C1 segment of cervical spinal cord (tissue), 14 donors: ENCODE measurements at regions not wholly inside any gene's neighbourhood (a gene's known extent, or its start where the extent isn't known, plus 50 kb on each side); places are given as distances from the start of the nearest gene placed in this dataset.
"Not testable (repeated sequence)": the region's sequence is repeated elsewhere in the genome, so short reads cannot be mapped to it uniquely, and the experiment has no call there.

Source experiments
- DNase-seq, 14 donors: peaks; one replicate each; lab custom pipeline; 2025; lab: John Stamatoyannopoulos, UW

DNA sequence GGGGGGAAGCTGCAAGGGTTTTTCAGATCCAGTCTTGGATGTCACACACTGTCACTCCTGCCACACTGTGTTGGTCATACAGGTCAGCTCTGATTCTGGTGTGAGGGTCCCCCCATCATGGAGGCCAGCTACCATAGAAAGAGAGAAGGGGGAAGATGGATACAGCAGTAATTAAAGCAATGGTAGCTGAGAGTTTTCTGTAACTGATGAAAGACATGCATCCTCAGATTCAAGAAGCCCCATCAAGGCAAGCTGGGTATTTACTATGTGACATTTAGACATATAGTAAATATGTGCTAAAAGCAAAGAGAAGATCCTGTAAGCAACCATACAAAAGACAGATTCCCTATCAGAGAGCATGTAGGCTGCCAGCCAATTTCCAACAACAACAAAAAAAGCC lies 110.9 kb upstream of the COL5A1 start:
- DNase-seq: no peak

DNA sequence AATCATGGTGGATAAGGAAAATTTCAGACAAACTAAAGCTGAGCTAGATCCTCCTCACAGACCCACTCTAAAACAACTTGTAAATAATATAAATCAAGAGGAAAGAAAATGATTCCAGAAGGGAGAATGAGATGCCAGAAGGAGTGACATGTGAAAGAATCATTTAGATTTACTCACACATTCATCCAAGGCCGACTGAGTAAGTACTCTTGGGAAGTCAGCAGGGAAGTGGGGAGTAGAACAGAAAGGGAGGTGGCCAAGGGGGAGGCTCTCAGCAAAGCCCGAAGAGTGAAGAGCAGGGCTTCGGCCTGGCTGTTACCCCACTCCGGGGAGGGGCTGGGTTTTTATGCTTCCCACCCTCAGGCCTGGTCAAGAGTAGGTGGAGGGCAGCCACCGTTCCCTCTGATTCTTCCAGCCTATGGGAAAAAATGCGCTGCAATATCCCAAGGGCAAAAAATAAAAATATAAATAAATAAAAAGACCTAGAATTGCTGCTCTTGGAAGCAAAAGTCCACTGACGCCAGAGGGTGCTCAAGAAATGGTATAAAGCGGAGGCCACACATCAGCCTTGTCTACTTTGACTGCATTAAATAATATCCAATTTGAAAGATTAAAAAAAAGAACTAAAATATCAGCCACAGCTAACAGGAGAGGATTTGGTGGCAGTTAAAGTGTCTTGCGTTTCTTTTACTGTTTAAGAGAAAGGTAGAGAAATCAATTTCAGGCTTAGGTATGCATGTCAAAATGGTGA lies 110.2 kb upstream of the COL5A1 start:
- DNase-seq: no peak

DNA sequence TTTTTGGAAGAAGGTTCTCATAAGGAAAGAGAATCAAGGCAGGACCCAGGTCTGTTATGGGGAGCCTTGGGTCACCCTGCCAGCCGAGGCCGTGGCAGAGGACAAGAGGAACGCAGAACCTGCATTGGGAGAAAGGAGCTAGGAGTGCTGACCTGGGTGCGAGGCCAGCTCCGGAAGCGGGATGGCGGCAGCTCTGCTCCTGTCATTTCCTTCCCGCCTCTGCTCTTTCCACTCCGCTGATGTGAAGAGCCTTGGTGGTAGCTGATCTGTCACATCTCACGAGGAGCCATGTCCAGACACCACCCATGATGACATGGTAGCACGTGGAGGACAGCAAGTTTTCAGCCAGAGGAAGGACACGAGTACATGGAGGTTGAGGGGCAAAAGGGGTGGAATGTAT lies 109.5 kb upstream of the COL5A1 start:
- no peak for DNase-seq

DNA sequence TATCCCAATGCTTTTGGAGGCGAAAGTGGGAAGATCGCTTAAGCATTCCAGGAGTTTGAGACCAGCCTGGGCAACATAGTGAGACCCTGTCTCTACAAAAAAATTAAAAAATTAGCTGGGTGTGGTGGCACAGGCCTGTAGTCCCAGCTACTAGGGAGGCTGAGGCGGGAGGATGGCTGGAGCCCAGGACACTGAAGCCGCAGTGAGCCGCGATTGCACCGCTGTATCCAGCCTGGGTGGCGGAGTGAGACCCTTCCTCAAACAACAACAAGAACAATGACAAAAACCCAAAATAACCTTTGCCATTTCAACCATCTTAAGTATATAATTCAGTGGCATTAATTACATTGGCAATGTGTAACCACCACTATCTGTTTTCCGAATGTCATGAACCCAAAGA lies 108.9 kb upstream of the COL5A1 start:
- DNase-seq: not testable (repeated sequence)

DNA sequence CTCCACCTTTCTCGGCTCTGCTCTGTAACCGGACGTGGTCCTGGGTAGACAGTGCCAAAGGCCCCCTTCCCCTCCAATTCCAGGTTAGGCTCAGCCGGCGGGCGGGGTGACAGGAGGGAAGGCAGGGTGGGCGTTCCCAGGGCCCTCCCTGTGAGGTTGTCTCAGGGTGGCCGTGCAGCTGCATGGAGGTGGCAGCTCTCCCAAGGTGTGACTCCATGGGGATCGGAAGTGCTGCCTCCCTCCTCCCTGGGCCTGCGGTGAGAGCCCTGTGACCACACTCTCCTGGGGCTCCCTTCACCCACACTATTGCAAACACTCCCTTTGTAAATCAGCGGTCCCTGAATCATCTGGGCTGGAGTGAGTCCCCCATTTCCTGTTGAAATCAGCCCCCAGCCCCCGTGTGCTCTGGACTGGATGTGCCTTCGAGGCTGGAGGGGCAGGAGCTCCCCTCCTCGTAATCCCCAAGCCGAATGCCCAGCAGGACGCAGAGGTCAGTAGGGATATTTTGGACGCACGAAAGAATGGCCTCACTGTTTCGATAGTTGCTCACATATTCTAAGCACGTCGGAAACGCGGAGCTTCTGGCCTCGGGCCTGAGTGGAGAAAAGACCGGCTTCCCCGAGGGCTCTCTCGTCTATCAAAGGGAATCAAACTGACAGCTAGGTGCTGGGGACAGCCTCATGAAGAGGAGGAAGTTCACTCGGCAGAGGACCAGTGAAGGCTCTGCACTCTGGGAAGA lies 107.6 kb upstream of the COL5A1 start:
- peak in 6 of 14 donors; percentile 13 to 29 (median 15) for DNase-seq

DNA sequence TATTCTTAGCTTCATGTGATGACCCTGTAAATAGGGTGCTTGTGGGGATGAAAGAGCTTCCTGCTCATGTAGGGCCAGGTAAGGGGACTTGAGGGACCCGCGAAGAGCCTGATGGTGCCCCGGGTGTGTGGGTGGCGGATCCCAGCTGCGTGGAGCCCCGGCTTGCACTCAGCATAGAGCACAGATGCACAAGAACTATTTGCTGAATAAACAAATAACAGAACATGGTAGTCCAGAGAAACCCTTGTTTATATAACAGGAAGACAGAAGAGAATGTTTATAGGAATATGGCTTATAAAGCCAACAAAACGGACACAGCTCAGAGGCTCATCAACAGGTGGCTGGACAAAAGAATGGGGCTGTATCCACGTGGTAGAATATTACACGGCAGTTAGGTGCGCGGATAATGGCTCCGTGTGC lies 106.9 kb upstream of the COL5A1 start:
- no peak for DNase-seq

DNA sequence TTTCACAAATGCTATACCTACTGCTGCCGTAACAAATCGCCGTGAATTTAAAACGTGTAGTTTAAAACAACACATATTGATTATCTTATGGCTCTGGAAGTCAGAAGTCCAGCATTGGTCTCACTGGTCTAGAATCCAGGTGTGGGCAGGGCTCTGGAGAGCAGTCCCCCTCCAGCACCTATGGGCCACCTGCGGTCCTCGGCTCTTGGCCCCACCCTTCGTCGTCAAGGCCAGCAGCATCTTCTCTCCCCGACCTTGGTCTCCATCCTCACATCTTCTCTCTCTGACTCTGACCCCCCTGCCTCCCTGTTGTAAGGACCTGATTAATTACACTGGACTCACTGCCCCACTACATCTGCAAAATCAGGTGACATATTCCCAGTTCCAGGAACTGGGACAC lies 106.4 kb upstream of the COL5A1 start:
- DNase-seq: no peak

DNA sequence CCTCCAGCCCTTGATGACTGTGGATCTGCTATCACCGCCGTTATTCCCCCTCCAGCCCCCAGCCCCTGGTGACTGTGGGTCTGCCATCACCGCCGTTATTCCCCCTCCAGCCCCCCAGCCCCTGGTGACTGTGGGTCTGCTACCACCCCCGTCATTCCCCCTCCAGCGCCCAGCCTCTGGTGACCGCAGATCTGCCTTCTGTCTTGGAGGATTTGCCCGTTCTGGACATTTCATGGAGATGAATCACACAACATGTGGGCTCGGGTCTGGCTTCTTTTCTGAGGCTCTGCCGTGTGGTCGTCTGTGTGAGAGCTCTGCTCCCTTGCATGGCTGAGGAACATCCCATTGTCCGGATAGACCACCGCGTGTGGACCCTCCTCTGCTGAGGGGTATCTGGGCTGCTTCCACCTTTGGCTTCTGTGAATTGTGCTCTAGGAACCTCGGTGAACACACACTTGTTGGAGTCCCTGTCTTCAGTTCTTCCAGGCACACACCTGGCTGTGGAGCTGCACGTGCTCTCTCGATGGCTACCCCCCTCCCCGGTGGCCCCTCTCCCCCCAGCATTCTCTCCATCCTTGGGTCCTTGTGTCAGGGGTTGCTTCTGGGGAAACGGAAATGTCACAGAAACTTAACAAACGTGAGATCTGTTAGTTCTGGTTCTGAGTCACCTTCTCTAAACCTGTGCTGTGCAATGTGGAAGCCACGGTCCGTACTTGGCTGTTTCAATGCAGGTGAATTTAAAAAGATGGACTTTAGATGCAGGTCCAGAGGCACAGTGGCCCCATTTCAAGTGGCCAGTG lies 105.3 kb upstream of the COL5A1 start:
- no peak for DNase-seq

DNA sequence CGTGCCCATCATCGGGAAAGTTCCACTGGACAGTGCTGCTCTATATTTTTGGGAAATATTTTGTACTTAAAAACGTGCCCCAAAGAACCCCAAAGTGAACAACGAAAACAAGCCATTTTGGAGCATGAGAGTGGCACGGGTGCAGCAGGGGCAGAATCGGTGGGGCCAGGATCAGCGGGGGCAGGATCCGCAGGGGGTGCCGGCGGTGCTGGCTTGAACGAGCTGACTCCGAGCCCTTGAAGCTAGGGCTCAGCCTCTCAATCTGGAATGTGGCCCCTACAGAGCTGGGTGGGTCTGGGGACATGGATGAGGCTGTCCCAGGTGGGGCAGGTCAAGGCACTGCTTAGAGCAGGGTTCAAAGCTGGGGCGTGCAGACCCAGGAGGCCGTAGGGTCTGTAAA lies 104.7 kb upstream of the COL5A1 start:
- no peak for DNase-seq

DNA sequence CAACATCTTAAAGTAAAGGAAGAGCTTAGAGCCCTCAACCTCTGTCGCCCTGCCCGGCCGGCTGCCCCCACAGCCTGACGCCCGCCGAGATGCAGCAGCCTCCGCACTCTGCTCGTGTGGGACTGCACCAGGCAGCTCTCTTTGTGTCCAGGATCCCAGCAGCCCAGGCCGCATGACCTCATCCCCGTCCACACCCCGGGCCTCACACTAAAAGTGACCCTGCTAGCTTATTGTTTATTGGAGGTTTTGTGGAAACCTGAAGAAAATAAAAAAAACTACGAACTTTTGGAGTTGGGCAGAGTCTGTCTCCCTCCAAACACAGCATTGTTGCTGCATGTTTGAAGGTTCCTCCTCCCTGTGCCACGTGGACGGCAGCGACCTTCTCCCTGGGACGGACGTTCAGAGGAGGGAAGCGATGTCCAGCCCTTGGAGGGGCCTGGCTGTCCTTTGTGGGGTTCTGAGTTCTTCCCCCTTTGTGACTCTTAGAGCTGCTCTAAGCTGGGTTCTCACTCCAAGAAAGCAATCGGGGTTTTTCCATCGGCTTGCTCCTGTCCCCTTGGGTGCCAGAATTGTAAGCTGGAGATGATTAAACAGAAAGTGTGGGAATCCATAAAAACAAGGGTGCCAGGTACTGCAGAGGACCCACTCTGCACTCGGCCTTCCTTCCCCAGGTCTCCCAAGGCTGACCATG lies 103.5 kb upstream of the COL5A1 start:
- DNase-seq: no peak

DNA sequence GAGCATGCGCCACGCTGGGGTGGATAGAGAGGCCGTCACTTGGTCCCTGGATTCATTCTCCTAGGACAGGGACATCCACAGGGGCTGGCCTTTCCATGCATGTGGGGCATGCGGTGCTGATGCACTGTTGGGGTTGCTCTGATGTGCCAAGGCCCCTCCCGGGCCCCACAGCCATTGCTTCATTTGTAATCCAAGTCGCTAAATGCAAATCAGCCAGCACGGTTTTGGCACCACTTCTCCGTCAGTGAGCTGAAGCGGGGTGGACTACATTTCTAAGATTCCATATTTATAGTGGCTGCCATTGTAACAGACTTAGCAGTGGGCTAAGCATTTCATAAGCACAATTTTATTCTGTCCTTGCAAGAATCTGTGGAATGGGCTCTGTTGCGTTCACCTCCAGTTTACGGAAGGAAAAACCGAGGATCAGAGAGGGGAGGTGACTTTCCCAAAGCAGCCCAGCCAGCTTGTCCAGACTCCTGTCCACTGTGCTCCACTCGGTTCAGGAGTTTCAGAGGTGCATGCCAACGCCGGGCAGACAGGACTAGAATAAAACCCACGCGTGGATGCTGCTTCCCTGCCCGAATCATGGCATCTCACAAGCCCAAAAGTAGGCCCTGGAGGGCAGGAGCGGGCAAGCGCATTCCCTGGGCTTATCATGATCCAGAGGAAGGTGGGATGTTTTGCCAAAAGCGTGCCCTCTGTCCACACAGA lies 102.6 kb upstream of the COL5A1 start:
- no peak for DNase-seq

DNA sequence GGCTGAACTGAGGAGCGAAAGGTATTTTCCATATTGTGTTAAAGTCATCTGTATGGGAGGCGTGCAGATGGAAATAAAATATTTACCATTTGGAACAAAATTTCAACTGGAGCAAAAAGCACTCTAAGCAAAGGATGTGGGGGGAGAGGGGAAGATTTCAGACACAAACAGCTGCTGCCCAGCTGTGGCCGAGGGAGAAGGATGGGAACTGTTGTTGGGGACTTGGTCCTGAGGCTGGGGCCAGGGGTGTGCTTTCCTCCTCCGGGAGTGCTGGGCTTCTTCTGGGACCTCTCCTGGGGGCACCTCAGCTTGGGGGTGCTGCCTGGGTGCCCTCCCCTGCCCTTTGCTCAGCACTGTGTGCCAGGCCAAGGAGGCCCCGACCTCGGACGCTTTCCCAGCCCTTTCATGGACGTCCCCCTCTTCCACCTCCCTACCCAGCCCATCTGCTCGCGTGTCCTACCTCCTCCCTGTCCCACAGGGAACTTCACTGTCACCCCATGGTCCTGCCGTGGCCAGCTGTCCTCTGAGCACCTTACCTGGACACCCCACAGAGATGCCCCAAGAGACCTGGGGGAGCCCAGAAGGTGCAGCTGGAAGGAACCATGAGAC lies 101.9 kb upstream of the COL5A1 start:
- no peak for DNase-seq

DNA sequence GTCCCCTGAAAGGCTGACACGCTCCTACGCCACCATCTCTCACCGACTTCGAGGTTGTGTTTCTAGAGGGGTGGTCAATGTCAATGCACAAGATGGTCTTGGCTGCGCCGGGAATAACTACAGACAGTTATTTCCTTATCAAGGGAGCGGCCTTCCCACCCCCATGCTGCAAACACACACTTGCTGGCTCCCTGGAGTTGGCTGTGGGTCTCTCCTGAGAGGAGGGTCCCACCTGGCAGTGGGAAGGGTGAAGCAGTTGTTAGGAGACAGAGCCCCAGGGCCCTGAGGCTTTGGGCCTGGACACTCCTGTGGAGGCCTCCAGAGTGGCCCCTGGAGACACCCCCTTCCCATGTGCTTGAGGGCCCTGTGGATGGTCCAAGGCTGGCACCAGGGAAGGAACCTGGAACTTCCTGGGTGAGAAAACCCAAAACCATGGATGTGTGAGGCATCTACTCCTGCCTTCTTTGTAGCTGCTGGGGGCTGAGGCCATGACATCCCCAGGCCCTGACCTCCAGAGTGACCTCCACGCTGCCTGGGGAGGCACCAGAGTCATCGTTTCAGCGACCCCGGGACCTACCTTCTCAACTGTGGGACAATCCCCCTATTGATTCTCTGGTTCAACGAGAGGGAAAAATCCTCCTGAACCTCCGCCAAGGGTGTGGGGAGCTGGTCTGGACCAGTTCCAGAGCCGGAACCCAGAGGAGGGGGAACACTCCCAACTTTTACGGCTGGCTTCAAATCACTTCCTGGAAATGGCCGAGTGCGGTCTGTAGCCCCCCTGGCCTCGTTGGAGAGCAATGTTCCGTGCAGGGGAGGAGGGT lies 101.1 kb upstream of the COL5A1 start:
- no peak for DNase-seq

DNA sequence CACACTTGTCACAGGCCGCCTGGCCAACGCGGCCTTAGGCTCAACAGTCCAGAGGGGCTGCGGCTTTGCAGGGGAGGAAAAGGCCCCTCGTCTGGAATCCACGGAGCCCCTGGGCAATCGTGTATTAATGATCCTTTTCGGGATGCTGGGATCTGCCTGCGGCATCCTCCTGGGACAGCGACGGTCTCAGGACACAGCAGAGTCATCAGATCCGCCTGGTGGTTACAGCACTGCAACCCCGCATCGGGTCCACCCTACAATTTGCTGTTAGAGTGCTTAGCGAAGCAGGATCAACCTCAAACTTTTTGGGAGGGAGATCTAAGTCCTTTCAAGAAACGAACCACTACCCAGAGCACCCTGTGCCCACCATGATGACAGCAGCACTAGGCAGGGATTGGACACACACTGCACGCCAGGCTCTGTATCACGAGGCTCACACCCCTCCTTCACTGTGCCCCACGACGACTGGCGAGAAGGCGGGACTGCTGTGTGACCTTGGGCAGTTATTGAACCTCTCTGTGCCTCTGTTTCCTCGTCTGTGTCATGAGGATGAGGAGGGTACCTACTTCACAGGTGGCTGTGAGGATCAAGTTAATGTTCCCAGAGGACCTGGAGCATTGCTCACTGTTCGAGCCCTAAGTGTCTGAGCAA lies 100.4 kb upstream of the COL5A1 start:
- no peak for DNase-seq

DNA sequence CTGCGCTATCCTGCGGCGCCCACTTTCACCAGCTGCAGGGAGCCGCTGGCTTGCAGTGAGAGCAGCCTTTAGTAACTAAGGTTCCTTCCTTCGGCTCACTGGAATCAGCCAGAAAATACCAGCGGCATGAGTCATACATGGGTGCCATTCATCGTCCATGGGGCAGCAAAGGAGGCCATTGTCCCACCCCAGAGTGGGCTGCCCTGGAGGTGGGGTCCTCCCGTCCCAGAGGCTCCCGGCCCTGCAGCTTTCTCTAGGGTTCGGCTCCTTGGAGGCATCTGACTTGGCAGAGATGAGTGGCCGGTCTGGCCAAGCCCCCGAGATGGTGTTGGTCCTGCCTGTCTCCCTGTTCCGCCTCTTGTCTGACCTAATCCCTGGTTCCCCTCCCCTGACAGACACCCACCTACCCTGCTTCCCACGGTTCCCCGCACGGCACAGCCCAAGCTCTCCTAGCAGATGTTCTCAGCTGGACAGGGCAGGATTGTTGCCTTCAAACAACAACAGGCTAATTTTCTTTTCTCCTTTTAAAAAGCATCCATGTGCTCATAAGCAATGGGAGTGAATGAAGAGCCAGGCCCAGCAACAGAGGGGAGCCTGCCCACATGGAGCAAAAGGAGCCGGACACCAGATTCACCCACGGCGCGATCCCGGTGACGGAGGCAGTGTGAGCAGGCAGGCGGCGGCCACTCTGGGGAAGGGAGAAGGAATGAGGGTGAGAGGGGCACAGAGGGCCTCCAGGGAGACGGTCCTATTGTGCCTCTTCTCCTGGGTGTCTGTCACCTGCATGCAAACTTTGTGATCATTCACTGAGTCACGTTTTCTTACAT lies 97.0 kb upstream of the COL5A1 start:
- DNase-seq: peak in 6 of 14 donors; percentile 3 to 56 (median 14)

DNA sequence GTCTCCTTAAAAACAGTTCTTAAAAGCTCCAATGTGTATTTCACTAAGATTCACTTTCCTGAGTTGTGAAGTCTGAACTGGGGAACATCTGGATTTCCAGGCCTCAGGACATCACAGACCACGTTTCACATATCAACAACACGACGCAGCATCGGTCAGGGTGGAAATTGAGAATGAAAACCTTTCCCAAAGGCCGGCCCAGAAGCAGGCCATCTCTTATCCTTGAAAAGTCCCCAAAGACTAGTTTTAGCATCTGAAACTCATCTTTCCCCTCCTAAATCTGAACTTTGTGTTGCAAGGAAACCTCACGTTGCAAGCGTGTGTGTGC lies 96.4 kb upstream of the COL5A1 start:
- no peak for DNase-seq

DNA sequence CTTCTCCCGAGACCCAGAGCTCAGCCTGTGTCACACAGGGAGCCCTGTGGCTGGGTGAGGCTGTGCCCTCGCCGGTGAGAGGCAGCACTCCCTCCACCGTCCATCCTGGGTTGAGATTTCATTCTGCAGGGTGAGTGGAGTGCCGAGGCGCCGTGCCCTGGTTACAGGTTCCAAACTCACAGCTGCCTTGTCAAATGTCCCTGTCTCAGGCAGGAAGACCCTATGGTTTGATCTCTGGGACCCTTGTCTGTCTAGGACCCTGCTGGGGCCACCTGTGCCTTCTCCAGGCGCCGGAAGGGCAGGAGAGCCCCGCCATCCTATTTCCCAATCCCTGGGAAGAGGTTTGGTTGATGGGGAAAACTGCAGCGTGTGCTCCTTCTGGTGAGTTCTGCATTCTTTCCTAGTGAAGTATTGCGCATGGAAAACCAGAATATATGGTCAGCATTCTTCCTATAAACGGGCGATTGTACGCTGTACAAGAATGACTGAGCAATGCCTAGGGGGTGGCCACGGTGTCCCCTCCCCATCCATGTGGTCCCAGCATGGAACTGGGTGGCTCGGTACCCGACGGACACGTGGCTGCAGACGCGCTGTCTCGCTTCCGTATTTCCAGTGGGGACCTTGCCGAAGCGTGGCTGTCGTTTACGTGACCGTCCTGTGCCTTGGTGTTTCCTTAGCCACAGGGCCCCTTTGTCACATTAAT lies 95.9 kb upstream of the COL5A1 start:
- DNase-seq: peak in 6 of 14 donors; percentile 7 to 17 (median 13)

DNA sequence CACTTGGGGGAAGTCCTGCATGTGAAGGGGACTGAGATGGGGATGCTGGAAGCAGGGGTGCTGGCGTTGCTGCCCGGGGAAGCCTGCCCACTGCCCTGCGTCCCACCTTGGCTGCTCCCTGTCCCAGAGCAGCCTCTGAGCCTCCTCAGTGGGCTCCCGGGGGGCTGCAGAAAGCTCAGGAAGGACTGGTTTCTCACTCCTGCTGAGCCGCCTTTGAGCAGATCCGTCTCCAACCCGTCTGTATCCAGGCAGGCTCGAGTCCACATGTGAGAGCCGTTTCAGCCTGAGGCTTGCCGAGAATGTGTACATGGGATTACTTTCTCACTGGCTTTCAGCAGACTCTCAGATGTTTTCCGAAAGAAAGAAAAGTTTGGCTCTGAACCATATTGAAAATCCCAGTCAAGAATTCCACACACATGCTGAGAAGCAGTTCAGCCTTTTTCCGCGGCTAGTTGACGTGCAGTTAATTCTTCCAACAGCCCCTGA lies 95.3 kb upstream of the COL5A1 start:
- no peak for DNase-seq
